Dermis blood vessel endothelial cell (primary cell): ENCODE measurements at regions not wholly inside any gene's neighbourhood (a gene's known extent, or its start where the extent isn't known, plus 50 kb on each side); places are given as distances from the start of the nearest gene placed in this dataset.
A peak's percentile ranks its signal among the peaks of the same experiment; 100 is the strongest.
"Not testable (repeated sequence)": the region's sequence is repeated elsewhere in the genome, so short reads cannot be mapped to it uniquely, and the experiment has no call there.

Experiments used
- DNase-seq: peaks from one replicate; pipeline ENCODE4 v3.0.0; 2010

DNA sequence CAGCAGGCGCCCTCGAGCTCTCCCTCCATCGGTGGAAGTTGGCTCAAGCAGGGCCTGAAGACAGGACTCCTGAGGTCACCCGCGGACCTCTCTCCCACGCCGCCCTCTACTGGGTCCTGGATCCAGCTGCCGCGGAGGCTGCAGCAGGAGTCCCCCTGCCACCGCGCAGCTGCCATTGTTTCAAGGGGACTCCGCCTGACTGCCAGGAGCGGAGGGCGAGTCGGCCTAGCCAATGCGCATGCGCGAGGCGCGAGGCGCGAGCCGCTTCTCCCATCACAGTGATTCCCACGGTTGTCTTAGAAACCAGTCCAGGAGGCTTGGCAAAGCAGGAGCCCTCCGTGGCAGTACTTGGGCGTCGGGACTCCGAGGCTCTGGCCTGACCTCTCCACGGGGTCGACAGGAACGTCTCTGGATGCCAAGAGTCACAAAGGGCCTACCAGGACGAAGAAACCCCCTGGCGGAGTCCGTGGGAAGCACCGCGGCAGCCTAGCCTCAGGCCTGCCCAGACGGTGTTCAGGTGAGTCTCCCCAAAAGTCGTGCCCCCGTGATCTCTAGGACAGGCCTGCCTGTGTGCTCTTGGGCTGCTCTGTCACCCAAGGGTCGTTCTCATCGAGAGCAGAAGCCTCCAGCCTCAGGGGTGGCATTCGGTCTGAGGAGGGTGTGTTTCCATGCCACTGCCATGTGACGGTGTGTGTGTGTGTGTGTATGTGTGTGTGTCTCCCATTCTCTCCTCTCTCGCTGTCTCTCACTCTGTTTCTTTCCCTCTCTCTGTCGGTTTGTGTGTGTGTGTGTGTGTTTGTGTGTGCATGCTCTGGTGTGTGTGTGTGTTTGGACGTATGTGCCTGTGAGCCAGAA, 290.6 kb upstream of the ZNF337 start:
- peak; percentile 57 for DNase-seq

GRCh38 chr20:25985597-25985996, 288.9 kb upstream of the ZNF337 start:
- no peak for DNase-seq

DNA sequence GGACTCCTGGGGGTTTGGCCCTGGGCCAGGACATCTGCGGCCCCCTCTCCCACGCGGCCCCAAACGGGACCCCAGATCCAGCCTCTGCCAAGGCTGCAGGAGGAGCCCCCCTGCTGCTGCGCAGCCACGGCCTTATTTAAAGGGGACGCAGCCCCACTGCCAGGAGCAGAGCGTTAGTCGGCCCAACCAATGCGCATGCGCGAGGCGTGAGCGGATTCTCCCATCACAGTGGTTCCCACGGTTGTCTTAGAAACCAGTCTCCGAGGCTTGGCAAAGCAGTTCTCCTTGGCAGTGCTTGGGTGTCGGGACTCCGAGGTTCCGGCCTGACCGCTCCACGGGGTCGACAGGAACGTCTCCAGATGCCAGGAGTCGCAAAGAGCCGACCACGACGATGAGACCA, 288.3 kb upstream of the ZNF337 start:
- peak; percentile 56 for DNase-seq

DNA sequence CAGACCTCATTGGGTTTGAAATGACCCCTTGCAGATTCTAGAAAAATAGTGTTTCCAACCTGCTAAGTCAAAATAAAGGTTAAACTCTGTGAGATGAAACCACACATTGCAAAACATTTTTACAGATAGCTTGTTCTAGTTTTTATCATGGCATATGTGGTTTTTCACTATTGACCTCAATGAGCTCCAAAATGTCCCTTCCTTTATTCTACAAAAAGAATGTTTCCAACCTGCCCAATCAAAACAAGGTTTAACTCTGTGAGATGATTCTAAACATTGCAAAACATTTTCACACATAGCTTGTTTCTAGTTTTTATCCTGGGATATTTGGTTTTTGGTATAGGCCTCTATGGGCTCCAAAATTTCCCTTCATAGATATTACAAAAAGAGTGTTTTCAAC, 286.0 kb upstream of the ZNF337 start:
- not testable (repeated sequence) for DNase-seq

- DNase-seq = not testable (repeated sequence)
Observed at GRCh38 chr20:25978450-25979190, 282.0 kb upstream of the ZNF337 start.

DNA sequence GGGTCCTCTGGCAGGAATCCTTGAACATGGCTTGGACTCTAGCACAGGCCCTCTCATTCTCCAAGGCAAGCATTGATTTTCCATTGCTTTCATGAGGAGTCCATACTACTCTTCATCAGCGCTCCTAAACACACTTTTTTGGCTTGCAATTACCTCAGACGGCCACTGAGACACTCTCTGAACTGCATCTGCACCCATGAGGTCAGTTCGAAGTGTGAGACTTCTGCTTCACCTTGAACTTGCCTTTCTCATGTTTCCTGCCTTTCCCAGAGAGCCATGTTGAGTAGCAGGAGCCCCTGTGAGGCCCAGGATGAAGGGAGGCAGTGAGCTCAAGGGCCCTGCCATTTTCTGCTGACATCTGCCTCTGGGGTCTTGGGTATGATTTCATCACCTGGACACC, 279.2 kb upstream of the ZNF337 start:
- not testable (repeated sequence) for DNase-seq

- DNase-seq = not testable (repeated sequence)
Observed at GRCh38 chr20:25965203-25965602, 268.6 kb upstream of the ZNF337 start.

DNA sequence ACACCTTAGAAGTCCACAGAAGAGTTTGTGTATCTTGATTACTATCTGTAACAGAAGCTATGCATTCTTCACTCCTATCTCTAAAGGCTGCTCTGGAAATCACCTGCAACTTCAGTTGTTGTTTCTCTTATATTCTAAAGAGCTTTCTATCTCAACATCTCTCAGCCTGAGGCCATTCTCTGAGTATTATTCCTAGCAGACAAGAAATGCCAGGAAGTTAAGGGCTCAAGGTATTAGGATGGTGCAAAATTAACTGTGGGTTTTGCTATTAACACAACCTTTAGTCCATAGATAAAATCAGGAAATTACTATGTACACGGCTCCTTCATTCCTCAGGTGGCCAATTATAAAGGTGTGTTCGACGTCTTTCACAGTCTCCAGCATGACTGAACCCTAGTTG, 257.2 kb upstream of the ZNF337 start:
- DNase-seq = not testable (repeated sequence)

DNA sequence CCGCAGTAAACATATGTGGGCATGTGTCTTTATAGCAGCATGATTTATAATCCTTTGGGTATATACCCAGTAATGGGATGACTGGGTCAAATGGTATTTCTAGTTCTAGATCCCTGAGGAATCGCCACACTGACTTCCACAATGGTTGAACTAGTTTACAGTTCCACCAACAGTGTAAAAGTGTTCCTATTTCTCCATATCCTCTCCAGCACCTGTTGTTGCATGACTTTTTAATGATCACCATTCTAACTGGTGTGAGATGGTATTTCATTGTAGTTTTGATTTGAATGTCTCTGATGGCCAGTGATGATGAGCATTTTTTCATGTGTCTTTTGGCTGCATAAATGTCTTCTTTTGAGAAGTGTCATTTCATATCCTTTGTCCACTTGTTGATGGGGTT, 238.6 kb upstream of the ZNF337 start:
- not testable (repeated sequence) for DNase-seq

DNA sequence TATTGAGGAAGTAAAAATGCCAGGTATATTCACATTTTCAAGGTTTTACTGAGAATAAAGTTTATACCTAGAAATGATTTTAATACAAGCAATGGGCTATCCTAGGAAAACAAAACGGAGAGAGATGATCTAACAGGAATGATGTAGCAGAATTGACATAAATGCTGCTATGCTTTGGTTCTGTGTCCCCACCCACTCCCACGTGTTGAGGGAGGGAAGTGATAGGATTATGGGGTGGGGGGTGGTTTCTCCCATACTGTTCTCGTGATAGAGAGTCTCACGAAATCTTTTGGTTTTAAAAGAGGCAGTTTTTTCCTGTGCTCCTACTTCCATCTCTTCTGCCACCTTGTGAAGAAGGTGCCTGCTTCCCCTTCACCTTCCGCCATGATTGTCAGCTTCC, 236.2 kb upstream of the ZNF337 start:
- not testable (repeated sequence) for DNase-seq

DNA sequence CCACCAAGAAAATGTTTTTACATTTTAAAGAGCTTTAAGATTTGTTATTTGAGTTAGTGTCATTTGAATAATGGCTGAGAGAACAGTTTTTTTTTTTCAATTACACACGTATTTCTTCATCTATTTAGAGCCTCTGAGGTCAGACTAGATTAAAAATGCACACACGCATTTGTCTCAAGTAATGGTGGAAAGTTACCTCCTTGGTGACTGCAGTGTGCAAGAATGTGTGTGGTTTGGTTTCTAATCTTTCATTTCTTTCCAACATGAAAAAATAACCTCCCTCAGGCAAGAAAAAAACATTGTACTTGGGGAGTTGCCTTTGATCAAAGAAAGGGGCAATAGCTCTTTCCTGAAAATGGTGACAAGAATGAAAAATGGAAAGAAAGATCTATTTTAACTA, 235.5 kb upstream of the ZNF337 start:
- not testable (repeated sequence) for DNase-seq

- peak; percentile 0 for DNase-seq
Observed at GRCh38 chr20:25902321-25902720, 205.7 kb upstream of the ZNF337 start.

DNA sequence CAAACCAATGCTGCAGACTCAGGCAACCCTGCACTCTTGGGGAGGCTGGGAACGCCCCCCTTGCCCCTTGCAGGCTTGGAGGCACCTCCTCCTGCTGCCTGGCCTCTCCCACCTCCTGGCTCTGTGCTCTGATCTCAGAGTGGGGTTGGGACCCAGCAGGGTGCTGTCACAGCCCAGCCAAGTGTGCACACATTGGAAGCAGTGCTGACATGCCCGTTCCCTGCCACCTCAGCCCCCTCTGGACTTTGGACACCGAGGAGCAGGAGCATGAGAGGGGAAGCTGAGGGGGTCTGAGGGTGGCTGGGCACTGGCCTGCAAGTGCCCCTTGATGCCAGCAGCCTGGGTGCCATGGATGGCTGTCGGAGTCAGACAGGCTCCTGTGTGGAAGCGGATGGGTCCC, 202.0 kb upstream of the ZNF337 start:
- not testable (repeated sequence) for DNase-seq

DNA sequence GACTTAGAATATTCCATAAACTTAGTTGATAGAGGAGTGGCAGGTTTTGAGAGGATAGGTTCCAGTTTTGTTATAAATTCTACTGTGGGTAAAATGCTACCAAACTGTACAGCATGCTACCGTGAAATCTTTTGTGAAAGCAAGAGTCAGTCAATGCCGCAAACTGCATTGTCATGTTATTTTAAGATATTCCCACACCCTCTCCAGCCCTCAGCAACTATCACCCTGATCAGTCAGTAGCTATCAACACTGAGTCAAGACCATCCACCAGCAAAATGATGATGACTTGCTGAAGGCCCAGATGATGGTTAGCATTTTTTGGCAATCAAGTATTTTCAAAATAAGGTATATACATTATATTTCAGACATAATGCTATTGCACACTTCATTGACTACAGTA, 182.4 kb upstream of the ZNF337 start:
- DNase-seq = not testable (repeated sequence)

GRCh38 chr20:25868650-25868979, 172.0 kb upstream of the ZNF337 start:
- DNase-seq = not testable (repeated sequence)

- DNase-seq = peak; percentile 70
Observed at GRCh38 chr20:25867776-25868649, 171.4 kb upstream of the ZNF337 start.

GRCh38 chr20:25867015-25867775, 170.5 kb upstream of the ZNF337 start:
- DNase-seq = not testable (repeated sequence)

GRCh38 chr20:25865715-25866656, 169.3 kb upstream of the ZNF337 start:
- peak; percentile 81 for DNase-seq

DNA sequence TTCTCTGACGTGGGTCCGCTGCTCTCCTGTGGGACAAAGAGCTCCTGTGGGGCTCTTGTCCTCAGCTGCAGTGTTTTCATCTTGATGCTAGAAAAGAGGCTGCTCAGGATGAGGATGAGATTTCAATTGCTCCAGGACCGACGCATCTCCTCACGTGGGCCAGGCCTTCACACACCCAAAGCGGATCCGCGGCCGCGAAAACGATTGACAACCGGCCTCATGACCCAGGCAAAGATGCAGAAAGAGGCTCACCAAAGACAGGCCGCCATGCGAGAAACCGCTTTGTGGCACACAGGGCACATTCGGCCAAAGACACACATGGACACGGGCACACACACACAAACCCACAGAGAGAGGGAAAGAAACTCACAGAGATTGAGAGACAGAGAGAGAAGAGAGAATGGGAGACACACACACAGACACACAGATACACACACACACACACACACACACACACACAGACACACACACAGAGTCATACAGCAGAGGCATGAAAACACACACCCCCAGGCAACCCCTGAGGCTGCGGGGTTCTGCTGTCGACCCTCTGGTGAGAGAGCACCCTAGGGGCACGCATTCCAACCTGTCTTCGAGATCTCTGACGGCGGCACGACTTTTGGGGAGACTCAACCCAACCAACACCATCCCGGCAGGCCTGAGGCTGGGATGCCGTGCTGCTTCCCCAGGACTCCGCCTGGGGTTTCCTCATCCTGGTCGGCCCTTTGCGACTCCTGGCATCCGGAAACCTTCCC, 168.5 kb upstream of the ZNF337 start:
- not testable (repeated sequence) for DNase-seq

GRCh38 chr20:25864326-25864962, 167.8 kb upstream of the ZNF337 start:
- DNase-seq = no peak
